B cell (primary cell): ENCODE measurements at regions not wholly inside any gene's neighbourhood (a gene's known extent, or its start where the extent isn't known, plus 50 kb on each side); places are given as distances from the start of the nearest gene placed in this dataset.

ENCODE experiments used
- ATAC-seq: fragments of 200-7000 bp; cut with Tn5 transposase; one replicate; pipeline ENCODE4 v1.10.0; 2021; ENCODE audit warnings: low read depth, mild to moderate bottlenecking, moderate number of reproducible peaks, moderate library complexity
- CTCF ChIA-PET: fragments of 350-600 bp; sonication (Branson Sonifier 250); formaldehyde crosslinking; loops from one replicate; lab custom pipeline; 2021; ENCODE audit warnings: antibody characterized with exemption, inconsistent platforms; lab: Charles Lee
- POLR2A ChIA-PET: fragments of 350-600 bp; sonication (Branson Sonifier 250); formaldehyde crosslinking; loops from one replicate; lab custom pipeline; 2021; ENCODE audit warnings: antibody characterized with exemption; lab: Charles Lee
- DNase-seq: peaks from one replicate; pipeline ENCODE4 v3.0.0; 2013
- H2AFZ ChIP-seq: 2 replicates; pipeline ENCODE4 v1.6.1; 2012; ENCODE audit warnings: mild to moderate bottlenecking, low read depth, low read length; ENCODE audit not compliant: insufficient read depth, poor library complexity, severe bottlenecking
- H3K27ac ChIP-seq, 2 donors: 1 replicate in 1 of 2; 2 replicates in 1 of 2; pipeline ENCODE4 v1.5.1; 2012 to 2013; ENCODE audit warnings: low read length in 2 of 2, mild to moderate bottlenecking in 2 of 2, moderate library complexity in 1 of 2
- H3K27me3 ChIP-seq, 4 experiments: fragments of 200-600 bp in 1 of 4; sonication (generic) in 1 of 4; replicated peaks in 1 of 4; 1 replicate in 2 of 4; 2 replicates in 2 of 4; pipeline versions ENCODE4 v1.6.1 to v1.7.0; 2013 to 2016; ENCODE audit warnings: low read length in 3 of 4, mild to moderate bottlenecking in 2 of 4, mixed read lengths in 1 of 4, moderate library complexity in 1 of 4; ENCODE audit not compliant: insufficient read depth in 4 of 4, control insufficient read depth in 3 of 4; ENCODE audit errors: control extremely low read depth in 1 of 4
- H3K36me3 ChIP-seq, 2 experiments: replicated peaks in 1 of 2; 1 replicate in 1 of 2; 2 replicates in 1 of 2; pipeline versions ENCODE4 v1.6.1 to v1.7.1; 2013; ENCODE audit warnings: low read length in 1 of 2; ENCODE audit not compliant: insufficient read depth in 2 of 2, control insufficient read depth in 1 of 2; ENCODE audit errors: control extremely low read depth in 1 of 2, extremely low read depth in 1 of 2
- H3K4me1 ChIP-seq, 2 donors: fragments of 200-600 bp in 1 of 2; sonication (generic) in 1 of 2; 1 replicate in 1 of 2; 2 replicates in 1 of 2; pipeline versions ENCODE4 v1.5.1 to v1.6.1; 2013 to 2017; ENCODE audit warnings: low read length in 2 of 2; ENCODE audit not compliant: control insufficient read depth in 2 of 2, insufficient read depth in 2 of 2
- H3K4me2 ChIP-seq: replicated peaks from 2 replicates; pipeline ENCODE3; 2012; ENCODE audit warnings: mild to moderate bottlenecking, low read depth, low read length; ENCODE audit not compliant: poor library complexity, severe bottlenecking
- H3K4me3 ChIP-seq, 5 experiments: fragments of 200-600 bp in 1 of 5; sonication (generic) in 1 of 5; 1 replicate in 3 of 5; 2 replicates in 2 of 5; pipeline versions ENCODE4 v1.5.1 to v1.7.0; 2011 to 2016; ENCODE audit warnings: low read length in 4 of 5, mild to moderate bottlenecking in 4 of 5, low read depth in 2 of 5, control low read depth in 1 of 5, moderate library complexity in 1 of 5; ENCODE audit not compliant: insufficient read depth in 1 of 5; ENCODE audit errors: control extremely low read depth in 1 of 5, extremely low read depth in 1 of 5
- H3K79me2 ChIP-seq: fragments of 200-600 bp; sonication (generic); one replicate; pipeline ENCODE4 v1.6.0; 2016; ENCODE audit warnings: low read length; ENCODE audit not compliant: control insufficient read depth, insufficient read depth
- H3K9ac ChIP-seq: fragments of 200-600 bp; sonication (generic); 2 replicates; pipeline ENCODE4 v1.6.1; 2017; ENCODE audit warnings: mild to moderate bottlenecking, low read length, moderate library complexity
- H3K9me3 ChIP-seq, 3 donors: one replicate each; pipeline versions ENCODE4 v1.6.1 to v1.7.1; 2013; ENCODE audit warnings: low read length in 2 of 3; ENCODE audit not compliant: control insufficient read depth in 2 of 3, insufficient read depth in 1 of 3; ENCODE audit errors: control extremely low read depth in 1 of 3
- H4K20me1 ChIP-seq: 2 replicates; pipeline ENCODE4 v1.6.0; 2012; ENCODE audit warnings: mild to moderate bottlenecking, low read length; ENCODE audit not compliant: insufficient read depth, control insufficient read depth, poor library complexity, severe bottlenecking
- H3K27ac Mint-ChIP-seq: one replicate; pipeline ENCODE4 v1.8.0; 2021; ENCODE audit warnings: mixed read lengths
- H3K27me3 Mint-ChIP-seq: one replicate; pipeline ENCODE4 v1.8.0; 2021; ENCODE audit warnings: mixed read lengths
- H3K4me1 Mint-ChIP-seq: one replicate; pipeline ENCODE4 v1.8.0; 2021; ENCODE audit warnings: mixed read lengths
- H3K4me3 Mint-ChIP-seq: one replicate; pipeline ENCODE4 v1.8.0; 2021; ENCODE audit warnings: mixed read lengths
- H3K9me3 Mint-ChIP-seq: one replicate; pipeline ENCODE4 v1.8.0; 2022; ENCODE audit warnings: mixed read lengths; ENCODE audit not compliant: insufficient read depth
- CTCF ChIP-seq: fragments of 200-600 bp; IDR thresholded peaks from one replicate; pipeline ENCODE4 v1.8.0; 2022; ENCODE audit warnings: antibody characterized with exemption, mild to moderate bottlenecking
- EZH2 ChIP-seq: IDR thresholded peaks from 2 replicates; pipeline ENCODE4 v1.6.1; 2012; ENCODE audit warnings: borderline replicate concordance, low read depth, mild to moderate bottlenecking, moderate library complexity, low read length; ENCODE audit not compliant: insufficient read depth, poor library complexity, severe bottlenecking
- WGBS: methylation state at CpG from one replicate; pipeline ENCODE4 v1.1.5; 2013; ENCODE audit warnings: missing lambda C conversion rate; ENCODE audit not compliant: insufficient coverage; 5-methylcytosine and 5-hydroxymethylcytosine counted together
- intact Hi-C: fragments of 100-400 bp; cut with micrococcal nuclease; formaldehyde crosslinking; loops from one replicate; pipeline ENCODE4 v1.10.0; 2022

DNA sequence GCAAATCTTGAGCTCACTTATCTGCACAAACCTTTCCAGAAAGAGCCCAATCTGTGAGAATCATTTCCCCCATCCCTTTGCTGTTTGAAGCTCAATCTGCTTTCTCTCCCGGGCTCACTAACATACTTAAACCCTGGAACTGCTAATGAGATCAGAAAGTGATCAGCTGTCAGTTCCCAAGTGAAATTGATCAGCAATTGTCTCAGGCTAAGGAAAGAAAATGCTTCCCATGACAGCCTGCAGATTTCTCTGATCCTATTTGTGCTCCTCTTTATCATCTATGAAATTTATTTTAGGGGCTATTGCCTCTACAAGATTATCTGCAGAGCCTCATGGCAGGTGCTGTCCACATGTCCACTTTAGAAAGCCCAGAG lies 239.0 kb upstream of the CXCR4 start:
- Mint-ChIP-seq H3K4me1 (peaks cover 9% of the 10 kb centered on the region), H3K9me3 (no peaks in the 10 kb centered on the region), H3K27me3 (no peaks in the 10 kb centered on the region), H3K27ac (no peak overlapping the region), H3K4me3 (no peak overlapping the region)
- no peak overlapping the region for H2AFZ ChIP-seq
- H4K20me1 ChIP-seq: no peaks in the 10 kb centered on the region
- 89% methylated on average over 1 of the region's 1 CpG for WGBS
- ATAC-seq: no peak
- POLR2A ChIA-PET: no interaction called here
- H3K36me3 ChIP-seq: no peaks in the 10 kb centered on the region
- no peak overlapping the region for H3K9ac ChIP-seq
- intact Hi-C loops: no loop called here
- DNase-seq: no peak
- no peak overlapping the region for H3K4me3 ChIP-seq
- no peak overlapping the region for H3K4me2 ChIP-seq
- no peak overlapping the region for H3K27ac ChIP-seq
- H3K4me1 ChIP-seq: peaks cover 0 to 3% of the 10 kb centered on the region in 2 donors
- H3K27me3 ChIP-seq: no peaks in the 10 kb centered on the region
- no peaks in the 10 kb centered on the region for H3K9me3 ChIP-seq
- no peak for TF ChIP-seq EZH2
- no peak for TF ChIP-seq CTCF
- no peaks in the 10 kb centered on the region for H3K79me2 ChIP-seq
- CTCF ChIA-PET: interaction anchor here (1.2 kb wide), 1 partner anchor 443 kb away, joined by 3 read pairs; no protein-coding TSS in a partner anchor

DNA sequence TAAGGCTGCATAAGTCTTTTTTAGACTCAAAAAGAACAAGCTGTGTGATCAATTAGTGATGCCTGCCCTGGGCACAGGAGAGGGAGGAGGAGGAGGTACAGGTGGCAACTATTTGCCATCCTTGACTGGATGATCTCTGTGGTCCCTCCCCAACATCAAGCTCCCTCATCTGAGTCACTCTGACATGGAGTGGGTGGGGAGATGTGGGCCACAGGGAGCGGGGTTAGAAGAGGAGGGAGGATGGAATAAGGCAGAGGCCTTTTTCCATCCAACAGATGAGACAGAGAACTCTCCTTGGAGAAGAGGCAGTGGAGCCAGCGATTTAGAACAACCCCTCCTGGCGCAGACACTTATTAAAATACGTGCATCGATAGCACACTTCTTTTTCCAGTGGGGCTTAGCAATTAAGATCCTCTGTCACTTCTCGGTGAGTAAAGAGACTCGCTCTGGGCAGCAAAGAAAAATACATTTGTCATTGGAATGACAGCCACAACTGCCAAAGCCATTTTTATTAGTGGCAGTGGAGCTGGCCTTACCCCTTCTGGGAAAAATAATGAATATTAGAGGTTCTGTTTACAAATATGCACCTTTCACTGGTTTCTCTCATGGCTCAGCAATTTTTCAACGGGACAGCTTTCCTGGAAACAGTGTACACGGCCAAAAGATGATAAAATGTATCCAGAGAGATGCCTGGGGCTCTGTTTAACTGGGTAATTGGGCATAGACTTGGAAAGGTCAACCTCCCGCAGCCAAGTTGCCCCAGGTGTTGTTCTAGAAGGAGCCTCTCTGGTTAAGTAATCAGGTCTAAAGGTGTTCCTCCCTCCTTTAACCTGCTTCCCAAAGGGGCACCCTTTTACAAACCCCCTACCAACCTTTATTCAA lies 238.4 kb upstream of the CXCR4 start:
- CTCF ChIA-PET: interaction anchor here (0.7 kb wide), 1 partner anchor 364 kb away, joined by 3 read pairs; no protein-coding TSS in a partner anchor
- POLR2A ChIA-PET: interaction anchor here (0.8 kb wide), 1 partner anchor 239 kb away, joined by 3 read pairs; no protein-coding TSS in a partner anchor
- 98% methylated on average over 8 of the region's 10 CpGs for WGBS

More for the DNA sequence above, 238.4 kb upstream of the CXCR4 start:
- Histone ChIP-seq H3K79me2 (no peaks in the 10 kb centered on the region), H3K36me3 (no peaks in the 10 kb centered on the region), H3K27ac (no peak overlapping the region), H2AFZ (no peak overlapping the region), H3K4me3 (no peak overlapping the region), H4K20me1 (no peaks in the 10 kb centered on the region), H3K9me3 (no peaks in the 10 kb centered on the region), H3K27me3 (no peaks in the 10 kb centered on the region), H3K9ac (no peak overlapping the region), H3K4me1 (peaks cover 0 to 3% of the 10 kb centered on the region in 2 donors), H3K4me2 (no peak overlapping the region)
- no peak for DNase-seq
- peaks cover 9% of the 10 kb centered on the region for H3K4me1 Mint-ChIP-seq
- no peak overlapping the region for H3K27ac Mint-ChIP-seq
- no peaks in the 10 kb centered on the region for H3K27me3 Mint-ChIP-seq
- no peak overlapping the region for H3K4me3 Mint-ChIP-seq
- intact Hi-C loops: no loop called here
- no peak for ATAC-seq
- no peaks in the 10 kb centered on the region for H3K9me3 Mint-ChIP-seq
- TF ChIP-seq EZH2 (no peak), CTCF (no peak)
